Cardiac fibroblast (primary cell): ENCODE measurements at regions not wholly inside any gene's neighbourhood (a gene's known extent, or its start where the extent isn't known, plus 50 kb on each side); places are given as distances from the start of the nearest gene placed in this dataset.
A peak's percentile ranks its signal among the peaks of the same experiment; 100 is the strongest.

Experiments
- DNase-seq, 2 donors: peaks; one replicate each; pipeline versions ENCODE4 v3.0.0 to v3.0.0-alpha.2; 2010; ENCODE audit warnings: low read depth in 2 of 2
- H3K4me3 ChIP-seq, 2 donors: replicated peaks in 1 of 2; 1 replicate in 1 of 2; 2 replicates in 1 of 2; pipeline ENCODE4 v1.5.1; 2011; ENCODE audit warnings: low read depth in 2 of 2, low read length in 2 of 2, mild to moderate bottlenecking in 2 of 2, moderate library complexity in 1 of 2
- CTCF ChIP-seq: IDR thresholded peaks from one replicate; pipeline ENCODE4 v1.5.1; 2011; ENCODE audit warnings: low read depth, mild to moderate bottlenecking, low read length, inconsistent platforms

GRCh38 chr9:3672399-3672798, 146.6 kb upstream of the RFX3 start:
- DNase-seq, result no peak
- H3K4me3 ChIP-seq, result no peak overlapping the region
- TF ChIP-seq CTCF, result no peak

GRCh38 chr9:3664044-3664443, 138.2 kb upstream of the RFX3 start:
- no peak overlapping the region for H3K4me3 ChIP-seq
- TF ChIP-seq CTCF, result no peak
- no peak for DNase-seq

- peak; percentile 2 to 25 for DNase-seq
- no peak overlapping the region for H3K4me3 ChIP-seq
- no peak for TF ChIP-seq CTCF
Measured at GRCh38 chr9:3662671-3663070, 136.9 kb upstream of the RFX3 start.

- TF ChIP-seq CTCF, result no peak
- no peak overlapping the region for H3K4me3 ChIP-seq
- DNase-seq, result peak in 1 of 2 donors; percentile 5
Measured at GRCh38 chr9:3660936-3661335, 135.1 kb upstream of the RFX3 start.

GRCh38 chr9:3659647-3660046, 133.8 kb upstream of the RFX3 start:
- no peak for TF ChIP-seq CTCF
- H3K4me3 ChIP-seq, result no peak overlapping the region
- no peak for DNase-seq

GRCh38 chr9:3658964-3659363, 133.2 kb upstream of the RFX3 start:
- DNase-seq, result no peak
- no peak overlapping the region for H3K4me3 ChIP-seq
- TF ChIP-seq CTCF, result no peak

- no peak for TF ChIP-seq CTCF
- DNase-seq, result no peak
- no peak overlapping the region for H3K4me3 ChIP-seq
Measured at GRCh38 chr9:3656224-3656623, 130.4 kb upstream of the RFX3 start.
